ENCODE measurements at regions not wholly inside any gene's neighbourhood (a gene's known extent, or its start where the extent isn't known, plus 50 kb on each side); places are given as distances from the start of the nearest gene placed in this dataset.

DNA sequence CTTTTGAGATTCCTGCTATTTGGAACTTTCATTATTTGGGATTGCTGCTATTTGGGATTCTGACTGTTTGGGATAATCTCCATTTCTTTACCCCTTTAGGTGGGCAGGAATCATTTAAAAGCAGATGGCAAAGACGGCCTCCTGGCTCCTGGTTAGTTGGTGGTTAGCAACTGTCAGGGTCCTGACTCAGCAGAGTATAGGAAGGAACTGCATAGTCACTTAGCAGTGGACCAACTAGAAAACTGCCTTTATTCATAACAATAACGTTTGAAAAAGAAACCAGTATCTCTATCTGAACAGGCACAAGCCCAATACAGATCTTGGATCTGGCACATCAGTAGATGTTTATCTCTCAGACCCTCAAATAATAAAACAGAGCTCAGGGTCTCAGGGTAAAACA is 469.7 kb upstream of the FGF16 start:
- intact Hi-C loops (cut with DNase I) = no loop called here
- no peak overlapping the region for H3K9ac ChIP-seq (ENCODE audit: low read length in 3 of 3)
- FAIRE-seq = no peak
- no peak overlapping the region for H3K27ac ChIP-seq (ENCODE audit: low read depth in 2 of 2, low read length in 2 of 2)
- no peak overlapping the region for H3K4me3 ChIP-seq (ENCODE audit: low read length in 3 of 3)
- no peaks in the 10 kb centered on the region for H3K9me3 ChIP-seq (ENCODE audit: control insufficient read depth in 2 of 3, insufficient read depth in 1 of 3, low read length in 3 of 3)
- DNase-seq = no peak
- H3K27me3 ChIP-seq (ENCODE audit: control insufficient read depth, insufficient read depth, low read length) = no peaks in the 10 kb centered on the region
- no peak for TF ChIP-seq CTCF (IDR thresholded peaks at IDR 0.05; ENCODE audit: borderline replicate concordance, extremely low read depth, insufficient read depth)
- H3K36me3 ChIP-seq (ENCODE audit: control insufficient read depth in 2 of 3, insufficient read depth in 3 of 3, low read length in 3 of 3) = no peaks in the 10 kb centered on the region
- H3K4me1 ChIP-seq (ENCODE audit: control insufficient read depth in 2 of 3, insufficient read depth in 2 of 3, low read depth in 1 of 3, low read length in 3 of 3) = no peaks in the 10 kb centered on the region

DNA sequence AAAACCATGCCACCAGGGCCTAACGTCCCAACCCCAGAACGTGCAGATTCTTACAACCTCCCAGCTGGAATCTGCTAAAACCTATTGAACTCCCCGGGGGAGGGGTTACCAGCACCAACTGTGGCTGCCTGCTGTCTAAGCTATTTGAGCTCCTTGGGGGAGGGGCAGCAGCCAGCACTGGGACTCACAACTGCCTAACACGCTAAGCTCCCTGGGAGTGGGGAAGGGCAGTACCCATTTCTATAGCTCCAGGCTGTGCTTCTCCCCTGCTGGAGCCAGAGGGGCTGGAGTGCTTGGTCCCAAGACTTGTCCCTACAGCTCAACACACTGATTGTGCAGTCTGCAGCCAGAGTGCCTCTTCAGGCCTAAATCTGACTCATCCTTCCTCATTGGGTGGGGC is 459.8 kb upstream of the FGF16 start:
- H3K9me3 ChIP-seq (ENCODE audit: control insufficient read depth in 2 of 3, insufficient read depth in 1 of 3, low read length in 3 of 3) = no peaks in the 10 kb centered on the region
- no peak overlapping the region for H3K9ac ChIP-seq (ENCODE audit: low read length in 3 of 3)
- no peak for TF ChIP-seq CTCF (IDR thresholded peaks at IDR 0.05; ENCODE audit: borderline replicate concordance, extremely low read depth, insufficient read depth)
- no peaks in the 10 kb centered on the region for H3K36me3 ChIP-seq (ENCODE audit: control insufficient read depth in 2 of 3, insufficient read depth in 3 of 3, low read length in 3 of 3)
- no peak overlapping the region for H3K4me3 ChIP-seq (ENCODE audit: low read length in 3 of 3)
- intact Hi-C loops (cut with DNase I) = no loop called here
- no peaks in the 10 kb centered on the region for H3K4me1 ChIP-seq (ENCODE audit: control insufficient read depth in 2 of 3, insufficient read depth in 2 of 3, low read depth in 1 of 3, low read length in 3 of 3)
- no peak overlapping the region for H3K27ac ChIP-seq (ENCODE audit: low read depth in 2 of 2, low read length in 2 of 2)
- H3K27me3 ChIP-seq (ENCODE audit: control insufficient read depth, insufficient read depth, low read length) = no peaks in the 10 kb centered on the region
- FAIRE-seq = no peak
- no peak for DNase-seq

DNA sequence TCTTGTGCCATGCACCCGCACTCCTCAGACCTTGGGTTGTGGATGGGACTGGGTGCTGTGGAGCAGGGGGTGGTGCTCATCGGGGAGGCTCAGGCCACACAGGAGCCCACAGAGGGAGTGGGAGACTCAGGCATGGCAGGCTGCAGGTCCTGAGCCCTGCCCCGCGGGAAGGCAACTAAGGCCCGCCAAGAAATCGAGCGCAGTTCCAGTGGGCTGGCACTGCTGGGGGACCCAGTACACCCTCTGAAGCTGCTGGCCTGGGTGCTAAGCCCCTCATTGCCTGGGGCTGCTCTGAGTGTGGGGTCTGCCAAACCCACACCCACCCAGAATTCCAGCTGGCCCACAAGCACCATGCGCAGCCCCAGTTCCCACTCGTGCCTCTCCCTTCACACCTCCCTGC is 450.5 kb upstream of the FGF16 start:
- Histone ChIP-seq H3K9ac (ENCODE audit: low read length in 3 of 3) (no peak overlapping the region), H3K36me3 (ENCODE audit: control insufficient read depth in 2 of 3, insufficient read depth in 3 of 3, low read length in 3 of 3) (no peaks in the 10 kb centered on the region), H3K27me3 (ENCODE audit: control insufficient read depth, insufficient read depth, low read length) (no peaks in the 10 kb centered on the region), H3K9me3 (ENCODE audit: control insufficient read depth in 2 of 3, insufficient read depth in 1 of 3, low read length in 3 of 3) (no peaks in the 10 kb centered on the region), H3K27ac (ENCODE audit: low read depth in 2 of 2, low read length in 2 of 2) (no peak overlapping the region), H3K4me3 (ENCODE audit: low read length in 3 of 3) (no peak overlapping the region), H3K4me1 (ENCODE audit: control insufficient read depth in 2 of 3, insufficient read depth in 2 of 3, low read depth in 1 of 3, low read length in 3 of 3) (no peaks in the 10 kb centered on the region)
- no peak for TF ChIP-seq CTCF (IDR thresholded peaks at IDR 0.05; ENCODE audit: borderline replicate concordance, extremely low read depth, insufficient read depth)
- DNase-seq = no peak
- intact Hi-C loops (cut with DNase I) = no loop called here
- no peak for FAIRE-seq

GRCh38 chrX:77003530-77003929 is 443.7 kb upstream of the FGF16 start:
- no peak for TF ChIP-seq CTCF (IDR thresholded peaks at IDR 0.05; ENCODE audit: borderline replicate concordance, extremely low read depth, insufficient read depth)
- Histone ChIP-seq H3K9ac (ENCODE audit: low read length in 3 of 3) (no peak overlapping the region), H3K4me1 (ENCODE audit: control insufficient read depth in 2 of 3, insufficient read depth in 2 of 3, low read depth in 1 of 3, low read length in 3 of 3) (no peaks in the 10 kb centered on the region), H3K27me3 (ENCODE audit: control insufficient read depth, insufficient read depth, low read length) (no peaks in the 10 kb centered on the region), H3K27ac (ENCODE audit: low read depth in 2 of 2, low read length in 2 of 2) (no peak overlapping the region), H3K9me3 (ENCODE audit: control insufficient read depth in 2 of 3, insufficient read depth in 1 of 3, low read length in 3 of 3) (no peaks in the 10 kb centered on the region), H3K4me3 (ENCODE audit: low read length in 3 of 3) (no peak overlapping the region), H3K36me3 (ENCODE audit: control insufficient read depth in 2 of 3, insufficient read depth in 3 of 3, low read length in 3 of 3) (no peaks in the 10 kb centered on the region)
- DNase-seq = no peak
- FAIRE-seq = no peak
- intact Hi-C loops (cut with DNase I) = no loop called here

Data from kidney (tissue), 13 donors.